Mesenchymal stem cell (in vitro differentiated cells and primary cell): ENCODE measurements at regions not wholly inside any gene's neighbourhood (a gene's known extent, or its start where the extent isn't known, plus 50 kb on each side); places are given as distances from the start of the nearest gene placed in this dataset.

ENCODE experiments used
- DNase-seq: peaks from one replicate; pipeline ENCODE4 v3.0.0-alpha.2; 2013
- H2AFZ ChIP-seq: one replicate; pipeline ENCODE4 v1.6.1; 2013; ENCODE audit warnings: low read depth, mild to moderate bottlenecking, control low read depth, inconsistent platforms, low read length, moderate library complexity
- H2AK5ac ChIP-seq: 2 replicates; pipeline ENCODE4 v1.6.1; 2013; ENCODE audit warnings: low read length, moderate library complexity, mild to moderate bottlenecking, inconsistent platforms; ENCODE audit not compliant: severe bottlenecking
- H2BK120ac ChIP-seq: one replicate; pipeline ENCODE4 v1.6.1; 2013; ENCODE audit warnings: low read depth, mild to moderate bottlenecking, inconsistent platforms, low read length, moderate library complexity
- H2BK12ac ChIP-seq, 2 experiments: one replicate each; pipeline ENCODE4 v1.6.1; 2013; ENCODE audit warnings: inconsistent platforms in 2 of 2, low read length in 2 of 2, mild to moderate bottlenecking in 2 of 2, moderate library complexity in 2 of 2, control low read depth in 1 of 2
- H2BK15ac ChIP-seq: one replicate; pipeline ENCODE4 v1.6.1; 2013; ENCODE audit warnings: mild to moderate bottlenecking, low read depth, inconsistent platforms; ENCODE audit not compliant: poor library complexity, severe bottlenecking
- H2BK5ac ChIP-seq: 2 replicates; pipeline ENCODE4 v1.6.1; 2013; ENCODE audit warnings: low read depth, mild to moderate bottlenecking, low read length, control low read depth, inconsistent platforms; ENCODE audit not compliant: poor library complexity, severe bottlenecking
- H3K14ac ChIP-seq, 2 experiments: one replicate each; pipeline ENCODE4 v1.6.1; 2013; ENCODE audit warnings: inconsistent platforms in 2 of 2, low read length in 2 of 2, control low read depth in 1 of 2, mild to moderate bottlenecking in 1 of 2, moderate library complexity in 1 of 2
- H3K18ac ChIP-seq, 2 experiments: one replicate each; pipeline ENCODE4 v1.6.1; 2013; ENCODE audit warnings: inconsistent platforms in 2 of 2, low read length in 2 of 2, control low read depth in 1 of 2, low read depth in 1 of 2, mild to moderate bottlenecking in 1 of 2
- H3K23ac ChIP-seq, 2 experiments: one replicate each; pipeline ENCODE4 v1.6.1; 2013; ENCODE audit warnings: inconsistent platforms in 2 of 2, low read length in 2 of 2, mild to moderate bottlenecking in 2 of 2, moderate library complexity in 2 of 2, control low read depth in 1 of 2
- H3K27ac ChIP-seq: 2 replicates; pipeline ENCODE4 v1.5.1; 2013; ENCODE audit warnings: mild to moderate bottlenecking, moderate library complexity, low read length, control low read depth, inconsistent platforms; ENCODE audit not compliant: poor library complexity, severe bottlenecking
- H3K27me3 ChIP-seq, 2 experiments: 2 replicates each; pipeline versions ENCODE4 v1.6.1 to v1.7.0; 2013; ENCODE audit warnings: low read length in 2 of 2, mild to moderate bottlenecking in 2 of 2, moderate library complexity in 2 of 2, control low read depth in 1 of 2, inconsistent platforms in 1 of 2; ENCODE audit not compliant: control insufficient read depth in 1 of 2, insufficient read depth in 1 of 2
- H3K36me3 ChIP-seq, 2 experiments: 2 replicates each; pipeline versions ENCODE4 v1.6.1 to v1.7.0; 2013; ENCODE audit warnings: low read length in 2 of 2, control low read depth in 1 of 2, inconsistent platforms in 1 of 2, low read depth in 1 of 2, mild to moderate bottlenecking in 1 of 2; ENCODE audit not compliant: insufficient read depth in 2 of 2, control insufficient read depth in 1 of 2
- H3K4ac ChIP-seq, 2 experiments: one replicate each; pipeline ENCODE4 v1.6.1; 2013; ENCODE audit warnings: inconsistent platforms in 2 of 2, low read length in 2 of 2, mild to moderate bottlenecking in 2 of 2, moderate library complexity in 2 of 2, control low read depth in 1 of 2, low read depth in 1 of 2
- H3K4me1 ChIP-seq: 2 replicates; pipeline ENCODE4 v1.6.1; 2013; ENCODE audit warnings: low read depth, low read length, control low read depth; ENCODE audit not compliant: control insufficient read depth, insufficient read depth
- H3K4me2 ChIP-seq: 2 replicates; pipeline ENCODE4 v1.6.1; 2013; ENCODE audit warnings: low read length, mild to moderate bottlenecking, inconsistent platforms; ENCODE audit not compliant: poor library complexity, severe bottlenecking
- H3K4me3 ChIP-seq, 2 experiments: 2 replicates each; pipeline versions ENCODE4 v1.5.1 to v1.7.0; 2013; ENCODE audit warnings: low read length in 2 of 2, mild to moderate bottlenecking in 2 of 2, control low read depth in 1 of 2, low read depth in 1 of 2; ENCODE audit not compliant: insufficient read depth in 1 of 2
- H3K79me1 ChIP-seq: replicated peaks from 2 replicates; pipeline ENCODE4 v1.6.1; 2013; ENCODE audit warnings: mild to moderate bottlenecking, control low read depth, low read length, inconsistent platforms; ENCODE audit not compliant: poor library complexity, severe bottlenecking
- H3K9ac ChIP-seq: 2 replicates; pipeline ENCODE4 v1.7.0; 2013; ENCODE audit warnings: mild to moderate bottlenecking, low read length, moderate library complexity
- H3K9me3 ChIP-seq: 2 replicates; pipeline ENCODE4 v1.7.0; 2013; ENCODE audit warnings: mild to moderate bottlenecking, low read length; ENCODE audit not compliant: control insufficient read depth
- H4K8ac ChIP-seq: one replicate; pipeline ENCODE4 v1.6.1; 2013; ENCODE audit warnings: inconsistent platforms, mild to moderate bottlenecking, low read length, moderate library complexity
- H4K91ac ChIP-seq: one replicate; pipeline ENCODE4 v1.6.1; 2013; ENCODE audit warnings: mild to moderate bottlenecking, low read length, inconsistent platforms
- WGBS: methylation state at CpG from one replicate; pipeline ENCODE4 v1.1.7; 2013; ENCODE audit warnings: mixed read lengths; 5-methylcytosine and 5-hydroxymethylcytosine counted together

GRCh38 chr14:26873362-26873960 lies 275.6 kb upstream of the NOVA1 start:
- Histone ChIP-seq H3K14ac (no peak overlapping the region), H3K4me2 (no peak overlapping the region)

GRCh38 chr14:26887847-26888246 lies 290.0 kb upstream of the NOVA1 start:
- H2AK5ac ChIP-seq, result no peak overlapping the region

More at GRCh38 chr14:26873362-26873960, 275.6 kb upstream of the NOVA1 start:
- H3K4me3 ChIP-seq, result no peak overlapping the region
- no peak overlapping the region for H3K18ac ChIP-seq
- 94% methylated on average over 4 of the region's 4 CpGs for WGBS
- H2BK15ac ChIP-seq, result no peak overlapping the region
- no peak overlapping the region for H3K27ac ChIP-seq
- no peak overlapping the region for H3K9ac ChIP-seq
- no peak overlapping the region for H2AFZ ChIP-seq
- H4K8ac ChIP-seq, result no peak overlapping the region
- no peak overlapping the region for H2BK120ac ChIP-seq
- H2BK12ac ChIP-seq, result no peak overlapping the region
- H2AK5ac ChIP-seq, result no peak overlapping the region
- H4K91ac ChIP-seq, result no peak overlapping the region
- no peak overlapping the region for H3K4ac ChIP-seq
- H2BK5ac ChIP-seq, result no peak overlapping the region
- H3K27me3 ChIP-seq, result no peaks in the 10 kb centered on the region
- no peak overlapping the region for H3K23ac ChIP-seq
- H3K9me3 ChIP-seq, result no peaks in the 10 kb centered on the region
- no peaks in the 10 kb centered on the region for H3K4me1 ChIP-seq
- H3K79me1 ChIP-seq, result no peaks in the 10 kb centered on the region
- no peaks in the 10 kb centered on the region for H3K36me3 ChIP-seq
- DNase-seq, result no peak

GRCh38 chr14:26888592-26888991 lies 290.8 kb upstream of the NOVA1 start:
- Histone ChIP-seq H3K4me2 (no peak overlapping the region), H3K4ac (no peak overlapping the region)

More at GRCh38 chr14:26887847-26888246, 290.0 kb upstream of the NOVA1 start:
- Histone ChIP-seq H3K18ac (no peak overlapping the region), H4K8ac (no peak overlapping the region), H3K27ac (no peak overlapping the region), H3K4me2 (no peak overlapping the region), H4K91ac (no peak overlapping the region), H3K36me3 (no peaks in the 10 kb centered on the region), H3K9ac (no peak overlapping the region), H2BK120ac (no peak overlapping the region), H3K14ac (no peak overlapping the region), H3K27me3 (no peaks in the 10 kb centered on the region), H2AFZ (no peak overlapping the region), H3K9me3 (peaks cover 3% of the 10 kb centered on the region), H3K4ac (no peak overlapping the region), H3K4me3 (no peak overlapping the region), H3K79me1 (no peaks in the 10 kb centered on the region), H2BK15ac (no peak overlapping the region), H2BK12ac (no peak overlapping the region), H2BK5ac (no peak overlapping the region), H3K4me1 (no peaks in the 10 kb centered on the region), H3K23ac (no peak overlapping the region)
- 89% methylated on average over 1 of the region's 1 CpG for WGBS
- DNase-seq, result no peak

GRCh38 chr14:26896447-26896846 lies 298.6 kb upstream of the NOVA1 start:
- Histone ChIP-seq H3K79me1 (no peaks in the 10 kb centered on the region), H2BK15ac (no peak overlapping the region), H3K18ac (no peak overlapping the region), H3K27ac (no peak overlapping the region), H3K4me2 (no peak overlapping the region), H3K9ac (no peak overlapping the region), H3K4me3 (no peak overlapping the region), H3K4ac (no peak overlapping the region), H2BK12ac (no peak overlapping the region), H3K9me3 (peaks cover 8% of the 10 kb centered on the region), H3K14ac (no peak overlapping the region), H3K23ac (no peak overlapping the region), H3K27me3 (no peaks in the 10 kb centered on the region), H2AK5ac (no peak overlapping the region), H3K4me1 (no peaks in the 10 kb centered on the region), H4K91ac (no peak overlapping the region), H2AFZ (no peak overlapping the region), H2BK120ac (no peak overlapping the region), H4K8ac (no peak overlapping the region), H2BK5ac (no peak overlapping the region), H3K36me3 (no peaks in the 10 kb centered on the region)
- 92% methylated on average over 2 of the region's 3 CpGs for WGBS
- DNase-seq, result peak; percentile 22

More at GRCh38 chr14:26888592-26888991, 290.8 kb upstream of the NOVA1 start:
- no peaks in the 10 kb centered on the region for H3K4me1 ChIP-seq
- H2BK12ac ChIP-seq, result no peak overlapping the region
- H2AK5ac ChIP-seq, result no peak overlapping the region
- peaks cover 3% of the 10 kb centered on the region for H3K9me3 ChIP-seq
- no peak overlapping the region for H3K9ac ChIP-seq
- H3K23ac ChIP-seq, result no peak overlapping the region
- no peak overlapping the region for H3K14ac ChIP-seq
- H3K27me3 ChIP-seq, result no peaks in the 10 kb centered on the region
- no peak overlapping the region for H2BK5ac ChIP-seq
- H3K18ac ChIP-seq, result no peak overlapping the region
- no peak overlapping the region for H2BK120ac ChIP-seq
- no peaks in the 10 kb centered on the region for H3K36me3 ChIP-seq
- no peak overlapping the region for H2AFZ ChIP-seq
- no peak overlapping the region for H4K91ac ChIP-seq
- no peaks in the 10 kb centered on the region for H3K79me1 ChIP-seq
- 100% methylated on average over 1 of the region's 1 CpG for WGBS
- no peak overlapping the region for H2BK15ac ChIP-seq
- no peak for DNase-seq
- no peak overlapping the region for H3K27ac ChIP-seq
- H4K8ac ChIP-seq, result no peak overlapping the region
- H3K4me3 ChIP-seq, result no peak overlapping the region
